ENCODE measurements at regions not wholly inside any gene's neighbourhood (a gene's known extent, or its start where the extent isn't known, plus 50 kb on each side); places are given as distances from the start of the nearest gene placed in this dataset.

DNA sequence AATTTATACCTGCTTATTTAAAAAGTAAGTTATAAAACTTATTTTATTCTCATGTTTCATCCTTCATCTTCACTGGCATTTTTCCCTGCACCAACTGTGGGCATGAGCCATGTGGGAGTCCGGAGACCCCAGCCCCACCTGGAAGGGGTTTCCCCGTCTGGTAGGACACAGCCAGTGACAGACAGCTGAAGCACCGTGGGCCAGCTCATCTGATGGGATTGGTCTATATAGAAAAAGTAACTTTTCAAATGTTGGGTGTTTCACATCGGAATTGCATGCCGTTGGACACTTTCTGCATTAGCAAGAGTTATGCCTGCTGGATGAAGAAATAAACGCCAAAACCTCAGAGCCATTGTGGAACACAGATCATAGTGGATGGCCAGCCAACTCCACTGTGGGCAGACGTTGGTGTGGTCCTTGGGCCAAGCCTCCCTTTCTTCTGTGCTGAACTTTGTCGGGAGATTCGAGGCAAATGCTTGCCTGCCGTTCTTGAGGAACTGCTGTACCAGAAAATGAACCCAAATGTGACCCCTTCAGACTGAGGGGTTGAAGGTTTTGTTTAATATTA lies 1329.3 kb downstream of the TBC1D22A start:
- Histone ChIP-seq H3K9me3 (no peaks in the 10 kb centered on the region), H3K27me3 (no peaks in the 10 kb centered on the region), H3K36me3 (no peaks in the 10 kb centered on the region), H3K4me1 (ENCODE audit: insufficient read depth) (peaks cover 9% of the 10 kb centered on the region), H3K27ac (no peak overlapping the region), H3K4me3 (no peak overlapping the region)
- DNase-seq: no peak
- WGBS, 3 donors: 74 to 86% (median 85%) methylated on average over 10 of the region's 10 CpGs
- TF ChIP-seq POLR2A (IDR thresholded peaks at IDR 0.05): no peak
- no peak for TF ChIP-seq EP300 (IDR thresholded peaks at IDR 0.05)
- TF ChIP-seq, protein P1, sequence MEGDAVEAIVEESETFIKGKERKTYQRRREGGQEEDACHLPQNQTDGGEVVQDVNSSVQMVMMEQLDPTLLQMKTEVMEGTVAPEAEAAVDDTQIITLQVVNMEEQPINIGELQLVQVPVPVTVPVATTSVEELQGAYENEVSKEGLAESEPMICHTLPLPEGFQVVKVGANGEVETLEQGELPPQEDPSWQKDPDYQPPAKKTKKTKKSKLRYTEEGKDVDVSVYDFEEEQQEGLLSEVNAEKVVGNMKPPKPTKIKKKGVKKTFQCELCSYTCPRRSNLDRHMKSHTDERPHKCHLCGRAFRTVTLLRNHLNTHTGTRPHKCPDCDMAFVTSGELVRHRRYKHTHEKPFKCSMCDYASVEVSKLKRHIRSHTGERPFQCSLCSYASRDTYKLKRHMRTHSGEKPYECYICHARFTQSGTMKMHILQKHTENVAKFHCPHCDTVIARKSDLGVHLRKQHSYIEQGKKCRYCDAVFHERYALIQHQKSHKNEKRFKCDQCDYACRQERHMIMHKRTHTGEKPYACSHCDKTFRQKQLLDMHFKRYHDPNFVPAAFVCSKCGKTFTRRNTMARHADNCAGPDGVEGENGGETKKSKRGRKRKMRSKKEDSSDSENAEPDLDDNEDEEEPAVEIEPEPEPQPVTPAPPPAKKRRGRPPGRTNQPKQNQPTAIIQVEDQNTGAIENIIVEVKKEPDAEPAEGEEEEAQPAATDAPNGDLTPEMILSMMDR (IDR thresholded peaks at IDR 0.05): no peak
- intact Hi-C loops (cut with DNase I): no loop called here

DNA sequence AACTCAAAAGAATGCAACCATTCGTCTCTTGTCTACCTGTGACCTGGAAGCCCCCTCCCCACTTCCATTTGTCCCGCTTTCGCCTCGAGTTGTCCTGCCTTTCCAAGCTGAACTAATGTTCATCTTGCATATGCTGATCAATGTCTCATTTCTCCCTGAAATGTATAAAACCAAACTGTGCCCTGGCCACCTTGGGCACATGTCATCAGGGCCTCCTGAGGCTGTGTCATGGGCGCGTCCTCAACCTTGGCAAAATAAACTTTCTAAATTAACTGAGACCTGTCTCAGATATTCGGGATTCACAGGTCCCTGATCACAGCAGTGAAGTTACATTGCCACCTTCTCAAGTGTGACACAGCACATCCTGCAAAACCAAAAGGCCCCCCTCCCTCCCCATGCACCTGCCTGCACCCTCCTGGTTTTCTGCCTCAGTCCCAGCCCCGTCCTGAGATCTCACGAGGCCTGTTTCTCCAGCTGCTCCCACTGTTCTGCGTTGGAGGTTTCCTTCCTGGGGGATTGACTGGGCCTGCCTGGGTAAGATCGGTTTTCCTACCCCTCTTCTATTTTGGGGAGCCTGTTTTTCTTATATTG lies 1328.7 kb downstream of the TBC1D22A start:
- intact Hi-C loops (cut with DNase I): no loop called here
- TF ChIP-seq, protein P1 (IDR thresholded peaks at IDR 0.05): no peak
- TF ChIP-seq EP300 (IDR thresholded peaks at IDR 0.05): no peak
- no peak for TF ChIP-seq POLR2A (IDR thresholded peaks at IDR 0.05)
- H3K36me3 ChIP-seq: no peaks in the 10 kb centered on the region
- peaks cover 9% of the 10 kb centered on the region for H3K4me1 ChIP-seq (ENCODE audit: insufficient read depth)
- no peaks in the 10 kb centered on the region for H3K27me3 ChIP-seq
- no peak overlapping the region for H3K4me3 ChIP-seq
- 93 to 94% (median 94%) methylated on average over 11 of the region's 11 CpGs for WGBS, 3 donors
- no peaks in the 10 kb centered on the region for H3K9me3 ChIP-seq
- DNase-seq: no peak
- H3K27ac ChIP-seq: no peak overlapping the region

DNA sequence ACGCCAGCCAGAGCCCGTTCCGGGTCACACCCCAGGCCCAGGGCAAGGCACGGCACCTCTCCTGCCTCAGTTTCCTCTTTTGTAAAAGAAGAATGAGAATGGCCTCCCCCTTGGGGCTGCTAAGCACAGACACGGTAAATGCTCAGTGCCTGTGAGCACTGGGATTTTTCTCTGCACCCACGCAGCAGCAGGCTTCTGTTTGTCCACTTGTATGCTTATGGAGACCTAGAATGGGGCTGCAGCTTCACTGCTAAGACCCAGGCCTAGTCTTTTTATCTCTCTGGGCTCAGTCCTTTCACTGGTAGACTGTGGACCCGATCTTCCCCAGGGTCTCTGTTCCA lies 1327.9 kb downstream of the TBC1D22A start:
- intact Hi-C loops (cut with DNase I): no loop called here
- no peak overlapping the region for H3K4me3 ChIP-seq
- H3K9me3 ChIP-seq: no peaks in the 10 kb centered on the region
- no peaks in the 10 kb centered on the region for H3K27me3 ChIP-seq
- peak overlapping the region in 1 of 2 donors; percentile 17 for H3K27ac ChIP-seq
- WGBS, 3 donors: 8 to 12% (median 10%) methylated on average over 7 of the region's 7 CpGs
- no peak for DNase-seq
- TF ChIP-seq EP300 (IDR thresholded peaks at IDR 0.05) (no peak), POLR2A (IDR thresholded peaks at IDR 0.05) (no peak)
- TF ChIP-seq, protein P1 (IDR thresholded peaks at IDR 0.05): no peak
- peaks cover 9% of the 10 kb centered on the region for H3K4me1 ChIP-seq (ENCODE audit: insufficient read depth)
- no peaks in the 10 kb centered on the region for H3K36me3 ChIP-seq

DNA sequence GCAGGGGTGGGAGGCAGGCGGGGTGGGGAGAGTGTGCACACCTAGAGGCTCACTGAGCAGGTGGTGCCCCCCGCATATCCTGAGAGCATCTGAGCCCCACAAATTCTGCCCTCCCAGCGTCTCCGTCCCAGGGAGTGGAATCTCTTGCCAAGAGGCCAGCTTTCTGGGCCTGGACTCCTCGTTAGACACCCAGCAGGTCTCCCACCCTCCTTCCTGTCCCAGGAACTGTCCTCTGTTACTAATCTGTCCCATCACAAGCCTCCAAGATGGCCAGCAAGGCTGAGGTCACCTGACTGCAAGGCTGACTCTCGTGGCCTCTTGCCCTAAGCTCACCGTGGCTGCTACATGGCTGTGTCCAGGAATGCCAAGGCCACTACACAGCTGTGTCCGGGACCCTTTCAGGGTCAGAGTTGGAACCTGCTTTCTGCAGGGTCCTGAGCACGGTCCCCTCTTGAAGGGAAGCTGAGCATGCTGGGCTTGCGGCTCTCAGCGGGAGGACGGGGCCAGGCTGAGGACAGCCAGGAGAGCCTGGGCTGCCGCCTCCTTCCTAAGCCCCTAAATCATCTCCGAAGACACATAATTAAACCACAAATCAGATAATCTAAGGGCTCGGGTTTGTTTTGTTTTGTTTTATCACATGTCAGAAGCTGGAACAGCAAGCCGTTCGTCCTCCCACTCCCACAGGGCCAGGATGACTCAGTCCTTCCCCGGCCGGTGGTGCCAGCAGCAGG lies 1327.3 kb downstream of the TBC1D22A start:
- TF ChIP-seq POLR2A (IDR thresholded peaks at IDR 0.05) (no peak), EP300 (IDR thresholded peaks at IDR 0.05) (no peak)
- TF ChIP-seq, protein P1 (IDR thresholded peaks at IDR 0.05): no peak
- 18 to 27% (median 19%) methylated on average over 19 of the region's 19 CpGs for WGBS, 3 donors
- intact Hi-C loops (cut with DNase I): no loop called here

More for the DNA sequence above, 1327.3 kb downstream of the TBC1D22A start:
- H3K4me1 ChIP-seq (ENCODE audit: insufficient read depth): peaks cover 9% of the 10 kb centered on the region
- H3K4me3 ChIP-seq: no peak overlapping the region
- no peaks in the 10 kb centered on the region for H3K27me3 ChIP-seq
- H3K36me3 ChIP-seq: no peaks in the 10 kb centered on the region
- no peaks in the 10 kb centered on the region for H3K9me3 ChIP-seq
- H3K27ac ChIP-seq: peak overlapping the region in 1 of 2 donors; percentile 17
- peak; percentile 37 to 71 (median 59) for DNase-seq
